Vagina (tissue), 2 donors: ENCODE measurements at regions not wholly inside any gene's neighbourhood (a gene's known extent, or its start where the extent isn't known, plus 50 kb on each side); places are given as distances from the start of the nearest gene placed in this dataset.

Source experiments
- DNase-seq, 2 donors: peaks; one replicate each; pipeline ENCODE4 v3.0.0-alpha.2; 2017; ENCODE audit errors: extremely low spot score in 2 of 2
- H3K27ac ChIP-seq: fragments of 200-600 bp; sonication (generic); one replicate; pipeline ENCODE4 v1.5.1; 2019
- H3K27me3 ChIP-seq: fragments of 200-600 bp; sonication (generic); one replicate; pipeline ENCODE4 v1.5.1; 2019
- H3K36me3 ChIP-seq, 2 donors: fragments of 200-600 bp; sonication (generic); one replicate each; pipeline ENCODE4 v1.5.1; 2017 to 2019
- H3K4me1 ChIP-seq: fragments of 200-600 bp; sonication (generic); one replicate; pipeline ENCODE4 v1.5.1; 2019
- H3K4me3 ChIP-seq, 2 donors: fragments of 200-600 bp; sonication (generic); 1 replicate in 1 of 2; 2 replicates in 1 of 2; pipeline ENCODE4 v1.5.1; 2016 to 2019
- H3K9me3 ChIP-seq: fragments of 200-600 bp; sonication (generic); one replicate; pipeline ENCODE4 v1.5.1; 2019
- POLR2A ChIP-seq, 2 donors: fragments of 450-650 bp; IDR thresholded peaks; one replicate each; pipeline ENCODE4 v1.6.1; 2017; ENCODE audit warnings: antibody characterized with exemption in 2 of 2, mild to moderate bottlenecking in 2 of 2, moderate library complexity in 2 of 2
- POLR2AphosphoS5 ChIP-seq, 2 donors: sonication (generic); formaldehyde crosslinking; IDR thresholded peaks; one replicate each; pipeline ENCODE4 v1.9.0; 2017; ENCODE audit warnings: antibody characterized with exemption in 2 of 2, mild to moderate bottlenecking in 2 of 2, low read depth in 1 of 2; ENCODE audit not compliant: insufficient read depth in 1 of 2
- intact Hi-C: fragments of 100-400 bp; cut with DNase I; formaldehyde crosslinking; loops from one replicate; pipeline ENCODE4 v1.15.1; 2023
- TF ChIP-seq, protein P1 (sequence below), 3 experiments: fragments of 450-650 bp in 2 of 3; fragments of 200-600 bp in 1 of 3; sonication (generic) in 1 of 3; IDR thresholded peaks; one replicate each; pipeline ENCODE4 v1.5.1; 2017 to 2019; ENCODE audit warnings: antibody characterized with exemption in 3 of 3, mild to moderate bottlenecking in 2 of 3, moderate library complexity in 2 of 3

DNA sequence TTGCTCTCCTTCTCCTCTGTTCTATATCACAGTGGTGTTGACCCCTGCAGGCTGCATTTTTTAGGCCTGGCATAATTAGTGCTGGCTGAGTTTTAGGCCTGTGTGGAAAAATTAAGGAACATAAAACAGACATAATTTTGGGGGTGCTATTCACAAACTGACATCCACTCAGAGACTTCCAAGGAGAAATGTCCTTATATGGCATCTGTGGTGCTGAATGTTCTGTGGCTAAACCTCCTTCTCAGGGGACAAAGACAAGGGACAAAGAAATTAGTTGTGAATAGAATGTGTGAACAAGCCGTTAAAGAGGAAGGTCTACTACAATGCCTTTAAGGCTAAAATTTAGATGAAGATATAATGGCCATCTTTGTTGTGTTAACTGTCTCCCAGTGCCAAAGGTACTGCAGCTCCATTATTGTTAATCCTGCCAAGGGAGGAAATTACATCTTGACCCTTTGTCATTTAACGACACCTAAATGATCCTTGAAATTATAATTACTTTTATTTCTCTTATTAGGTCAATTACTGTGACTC lies 870.0 kb upstream of the CHAC2 start:
- intact Hi-C loops: no loop called here
- no peak for DNase-seq
- H3K4me1 ChIP-seq: no peaks in the 10 kb centered on the region
- H3K27me3 ChIP-seq: no peaks in the 10 kb centered on the region
- no peak overlapping the region for H3K4me3 ChIP-seq
- no peak overlapping the region for H3K27ac ChIP-seq
- no peaks in the 10 kb centered on the region for H3K9me3 ChIP-seq
- no peaks in the 10 kb centered on the region for H3K36me3 ChIP-seq
- TF ChIP-seq, protein P1, sequence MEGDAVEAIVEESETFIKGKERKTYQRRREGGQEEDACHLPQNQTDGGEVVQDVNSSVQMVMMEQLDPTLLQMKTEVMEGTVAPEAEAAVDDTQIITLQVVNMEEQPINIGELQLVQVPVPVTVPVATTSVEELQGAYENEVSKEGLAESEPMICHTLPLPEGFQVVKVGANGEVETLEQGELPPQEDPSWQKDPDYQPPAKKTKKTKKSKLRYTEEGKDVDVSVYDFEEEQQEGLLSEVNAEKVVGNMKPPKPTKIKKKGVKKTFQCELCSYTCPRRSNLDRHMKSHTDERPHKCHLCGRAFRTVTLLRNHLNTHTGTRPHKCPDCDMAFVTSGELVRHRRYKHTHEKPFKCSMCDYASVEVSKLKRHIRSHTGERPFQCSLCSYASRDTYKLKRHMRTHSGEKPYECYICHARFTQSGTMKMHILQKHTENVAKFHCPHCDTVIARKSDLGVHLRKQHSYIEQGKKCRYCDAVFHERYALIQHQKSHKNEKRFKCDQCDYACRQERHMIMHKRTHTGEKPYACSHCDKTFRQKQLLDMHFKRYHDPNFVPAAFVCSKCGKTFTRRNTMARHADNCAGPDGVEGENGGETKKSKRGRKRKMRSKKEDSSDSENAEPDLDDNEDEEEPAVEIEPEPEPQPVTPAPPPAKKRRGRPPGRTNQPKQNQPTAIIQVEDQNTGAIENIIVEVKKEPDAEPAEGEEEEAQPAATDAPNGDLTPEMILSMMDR (IDR thresholded peaks at IDR 0.05): no peak
- TF ChIP-seq POLR2A (IDR thresholded peaks at IDR 0.05) (no peak), POLR2AphosphoS5 (IDR thresholded peaks at IDR 0.05; ENCODE audit: insufficient read depth in 1 of 2, low read depth in 1 of 2) (no peak)

DNA sequence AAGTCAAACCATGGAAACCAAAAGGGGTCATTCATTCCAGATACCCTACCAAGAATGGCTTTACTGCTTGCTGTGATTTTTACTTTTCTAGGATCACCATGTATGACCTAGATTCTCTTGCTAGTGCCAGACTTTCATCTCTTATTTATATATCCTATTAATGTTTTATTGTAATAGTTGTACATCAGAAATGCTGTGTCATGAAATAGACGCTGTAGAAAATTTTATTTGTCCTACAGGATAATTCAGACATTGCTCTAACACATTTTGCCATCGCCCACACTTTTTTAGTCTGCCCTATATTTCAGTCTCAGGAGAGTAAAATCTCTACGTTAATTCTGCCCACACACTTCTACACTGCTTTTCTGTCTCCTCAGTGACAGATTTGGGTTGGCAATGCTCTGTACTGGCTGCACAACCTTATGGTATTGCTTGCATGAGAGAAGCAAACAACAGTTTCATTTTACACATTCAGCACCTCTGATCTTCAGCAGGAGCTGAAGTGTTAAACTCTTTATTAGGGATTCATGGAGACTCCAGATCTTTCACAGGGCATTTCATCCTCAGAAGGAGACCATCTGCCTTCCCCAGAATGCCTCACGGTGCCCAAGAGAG lies 871.8 kb upstream of the CHAC2 start:
- Histone ChIP-seq H3K27ac (no peak overlapping the region), H3K4me3 (no peak overlapping the region), H3K36me3 (no peaks in the 10 kb centered on the region), H3K9me3 (no peaks in the 10 kb centered on the region), H3K27me3 (no peaks in the 10 kb centered on the region), H3K4me1 (no peaks in the 10 kb centered on the region)
- DNase-seq: no peak
- intact Hi-C loops: no loop called here
- TF ChIP-seq POLR2A (IDR thresholded peaks at IDR 0.05) (no peak), POLR2AphosphoS5 (IDR thresholded peaks at IDR 0.05; ENCODE audit: insufficient read depth in 1 of 2, low read depth in 1 of 2) (no peak)
- TF ChIP-seq, protein P1 (IDR thresholded peaks at IDR 0.05): no peak

DNA sequence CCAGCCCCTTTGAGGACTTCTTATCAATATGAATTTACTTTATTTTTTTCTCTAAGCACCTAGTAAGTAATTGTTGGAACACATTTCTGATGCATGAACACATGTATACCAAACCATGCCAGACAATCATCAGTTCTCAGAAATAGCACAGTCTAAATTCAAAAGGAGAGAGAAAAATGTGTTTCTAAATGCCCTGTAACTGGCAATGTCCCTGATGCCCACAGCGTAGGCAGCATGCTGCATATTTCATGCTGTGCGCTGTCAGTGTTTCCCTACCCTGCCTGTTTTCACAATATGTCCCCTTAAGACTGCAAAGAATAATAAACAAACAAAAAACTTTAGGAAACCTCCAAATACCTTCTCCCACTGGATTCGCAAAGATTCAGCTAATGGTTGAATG lies 881.0 kb upstream of the CHAC2 start:
- no peak overlapping the region for H3K27ac ChIP-seq
- H3K4me3 ChIP-seq: no peak overlapping the region
- H3K4me1 ChIP-seq: no peaks in the 10 kb centered on the region
- no peaks in the 10 kb centered on the region for H3K36me3 ChIP-seq
- DNase-seq: no peak
- TF ChIP-seq POLR2A (IDR thresholded peaks at IDR 0.05) (no peak), POLR2AphosphoS5 (IDR thresholded peaks at IDR 0.05; ENCODE audit: insufficient read depth in 1 of 2, low read depth in 1 of 2) (no peak)
- TF ChIP-seq, protein P1 (IDR thresholded peaks at IDR 0.05): no peak
- intact Hi-C loops: no loop called here
- H3K9me3 ChIP-seq: no peaks in the 10 kb centered on the region
- no peaks in the 10 kb centered on the region for H3K27me3 ChIP-seq

DNA sequence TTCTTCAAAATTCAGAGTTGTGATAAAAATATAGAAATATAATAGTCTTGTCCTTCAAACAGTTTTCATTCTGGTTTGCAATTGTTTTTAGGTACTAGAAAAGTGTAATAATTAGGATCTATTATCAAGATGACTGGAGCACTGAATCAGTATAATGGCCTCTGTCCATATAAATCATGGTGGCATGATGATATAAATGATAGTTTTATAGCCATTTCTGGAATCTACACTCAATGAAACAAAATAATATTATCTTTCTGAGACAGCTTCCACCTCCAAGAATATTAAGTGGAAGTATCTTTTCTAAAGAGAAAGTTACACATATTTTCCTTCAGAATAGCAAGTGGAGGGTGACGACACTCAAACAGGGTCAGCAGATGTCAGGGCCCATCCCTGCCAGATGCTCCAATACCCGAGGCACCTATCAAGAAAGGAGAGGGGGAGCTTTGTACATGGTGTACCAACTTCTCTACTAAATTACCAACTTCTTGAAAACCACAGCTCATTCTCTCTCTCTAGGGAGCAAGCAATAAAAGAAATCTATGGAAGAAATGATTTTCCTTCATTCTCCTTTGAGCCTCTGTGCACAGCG lies 882.7 kb upstream of the CHAC2 start:
- Histone ChIP-seq H3K9me3 (no peaks in the 10 kb centered on the region), H3K36me3 (no peaks in the 10 kb centered on the region), H3K27ac (no peak overlapping the region), H3K4me3 (no peak overlapping the region), H3K4me1 (no peaks in the 10 kb centered on the region), H3K27me3 (no peaks in the 10 kb centered on the region)
- TF ChIP-seq POLR2A (IDR thresholded peaks at IDR 0.05) (no peak), POLR2AphosphoS5 (IDR thresholded peaks at IDR 0.05; ENCODE audit: insufficient read depth in 1 of 2, low read depth in 1 of 2) (no peak)
- TF ChIP-seq, protein P1 (IDR thresholded peaks at IDR 0.05): no peak
- DNase-seq: no peak
- intact Hi-C loops: no loop called here

DNA sequence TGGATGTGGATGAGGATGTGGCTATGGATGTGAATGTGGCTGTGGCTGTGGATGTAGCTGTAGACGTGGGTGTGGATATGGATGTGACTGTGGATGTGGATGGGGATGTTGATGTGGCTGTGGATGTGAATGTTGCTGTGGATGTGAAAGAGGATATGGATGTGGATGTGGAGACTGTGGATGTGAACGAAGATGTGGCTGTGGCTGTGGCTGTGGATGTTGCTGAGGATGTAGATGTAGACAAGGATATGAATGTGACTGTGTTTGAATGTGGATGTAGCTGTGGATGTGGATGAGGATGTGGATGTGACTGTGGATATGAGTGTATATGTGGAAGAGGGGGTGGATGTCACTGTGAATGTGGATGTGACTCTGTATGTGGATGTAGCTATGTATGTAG lies 884.6 kb upstream of the CHAC2 start:
- no peaks in the 10 kb centered on the region for H3K9me3 ChIP-seq
- H3K4me3 ChIP-seq: no peak overlapping the region
- no peak for DNase-seq
- H3K27ac ChIP-seq: no peak overlapping the region
- intact Hi-C loops: no loop called here
- H3K36me3 ChIP-seq: no peaks in the 10 kb centered on the region
- no peaks in the 10 kb centered on the region for H3K4me1 ChIP-seq
- TF ChIP-seq POLR2A (IDR thresholded peaks at IDR 0.05): no peak
- TF ChIP-seq, protein P1 (IDR thresholded peaks at IDR 0.05): no peak
- TF ChIP-seq POLR2AphosphoS5 (IDR thresholded peaks at IDR 0.05; ENCODE audit: insufficient read depth in 1 of 2, low read depth in 1 of 2): no peak
- H3K27me3 ChIP-seq: no peaks in the 10 kb centered on the region
